SK-N-SH (cell line): ENCODE measurements at regions not wholly inside any gene's neighbourhood (a gene's known extent, or its start where the extent isn't known, plus 50 kb on each side); places are given as distances from the start of the nearest gene placed in this dataset.

ENCODE experiments used
- CTCF ChIA-PET: fragments of 300-600, 350-600 bp; formaldehyde crosslinking; extraction: SDS; loops from one replicate; lab custom pipeline; 2021; lab: Yijun Ruan, JAX
- POLR2A ChIA-PET: fragments of 350-600 bp; sonication (Branson Sonifier 250); formaldehyde crosslinking; extraction: SDS; loops from one replicate; lab custom pipeline; 2020; ENCODE audit warnings: antibody characterized with exemption, inconsistent platforms; lab: Yijun Ruan, JAX
- DNase-seq: peaks from one replicate; pipeline ENCODE4 v3.0.0; 2012
- H2AFZ ChIP-seq: fragments of 200-600 bp; sonication (generic); 2 replicates; pipeline ENCODE4 v1.8.1; 2016; ENCODE audit warnings: antibody characterized with exemption, mild to moderate bottlenecking, low read depth
- H3F3A ChIP-seq: fragments of 200-600 bp; sonication (generic); replicated peaks from 2 replicates; pipeline ENCODE3; 2016; ENCODE audit warnings: antibody characterized with exemption, mild to moderate bottlenecking; ENCODE audit not compliant: insufficient read depth
- H3K27ac ChIP-seq, 2 experiments: fragments of 200-500 bp in 1 of 2; fragments of 200-600 bp in 1 of 2; sonication (Bioruptor generic) in 1 of 2; sonication (generic), shearing (Covaris generic) in 1 of 2; 2 replicates each; pipeline versions ENCODE4 v1.5.1 to v1.6.1; 2014 to 2016; ENCODE audit warnings: low read depth in 2 of 2, inconsistent platforms in 1 of 2, low read length in 1 of 2, mild to moderate bottlenecking in 1 of 2, mixed read lengths in 1 of 2
- H3K27me3 ChIP-seq: fragments of 200-600 bp; sonication (generic), shearing (Covaris generic); 2 replicates; pipeline ENCODE4 v1.6.1; 2016; ENCODE audit warnings: mixed run types; ENCODE audit not compliant: insufficient read depth
- H3K36me3 ChIP-seq, 2 experiments: fragments of 200-500 bp in 1 of 2; fragments of 200-600 bp in 1 of 2; sonication (Bioruptor generic) in 1 of 2; sonication (generic) in 1 of 2; replicated peaks in 1 of 2; 2 replicates each; pipeline versions ENCODE3 to v1.5.1; 2014 to 2016; ENCODE audit warnings: low read length in 1 of 2, mild to moderate bottlenecking in 1 of 2; ENCODE audit not compliant: insufficient read depth in 2 of 2, control insufficient read depth in 1 of 2
- H3K4me1 ChIP-seq, 2 experiments: fragments of 200-500 bp in 1 of 2; fragments of 200-600 bp in 1 of 2; sonication (Bioruptor generic) in 1 of 2; sonication (generic), shearing (Covaris generic) in 1 of 2; 2 replicates each; pipeline versions ENCODE4 v1.5.1 to v1.6.1; 2014 to 2016; ENCODE audit warnings: low read depth in 1 of 2, low read length in 1 of 2, mixed run types in 1 of 2; ENCODE audit not compliant: insufficient read depth in 2 of 2, control insufficient read depth in 1 of 2
- H3K4me2 ChIP-seq: fragments of 200-600 bp; sonication (generic), shearing (Covaris generic); 2 replicates; pipeline ENCODE4 v1.6.1; 2017; ENCODE audit warnings: mixed run types
- H3K4me3 ChIP-seq, 2 experiments: fragments of 200-500 bp in 1 of 2; fragments of 200-600 bp in 1 of 2; sonication (Bioruptor generic) in 1 of 2; sonication (generic), shearing (Covaris generic) in 1 of 2; 2 replicates each; pipeline versions ENCODE4 v1.5.1 to v1.8.1; 2014 to 2016; ENCODE audit warnings: low read depth in 2 of 2, inconsistent platforms in 1 of 2, low read length in 1 of 2, mild to moderate bottlenecking in 1 of 2, mixed read lengths in 1 of 2, moderate library complexity in 1 of 2
- H3K79me2 ChIP-seq: fragments of 200-600 bp; sonication (generic); 2 replicates; pipeline ENCODE4 v1.8.1; 2017; ENCODE audit warnings: mild to moderate bottlenecking; ENCODE audit not compliant: insufficient read depth
- H3K9ac ChIP-seq: fragments of 200-600 bp; sonication (generic); 2 replicates; pipeline ENCODE4 v1.6.1; 2017; ENCODE audit warnings: mixed run types
- H3K9me2 ChIP-seq: fragments of 200-600 bp; sonication (generic); 2 replicates; pipeline ENCODE4 v1.6.1; 2017; ENCODE audit warnings: mixed run types
- H3K9me3 ChIP-seq: fragments of 200-600 bp; sonication (generic); 2 replicates; pipeline ENCODE4 v1.6.1; 2017; ENCODE audit warnings: mixed run types, mild to moderate bottlenecking, moderate library complexity
- H4K20me1 ChIP-seq: fragments of 200-600 bp; sonication (generic); 2 replicates; pipeline ENCODE4 v1.6.1; 2017; ENCODE audit warnings: mild to moderate bottlenecking, mixed run types; ENCODE audit not compliant: insufficient read depth
- CHD2 ChIP-seq: fragments of 150-350 bp; IDR thresholded peaks from 2 replicates; pipeline ENCODE4 v1.6.1; 2018; ENCODE audit warnings: low read length; ENCODE audit not compliant: partially characterized antibody
- ELF1 ChIP-seq: IDR thresholded peaks from 2 replicates; pipeline ENCODE4 v1.4.0; 2012
- EZH2phosphoT487 ChIP-seq: fragments of 200-600 bp; sonication (generic); IDR thresholded peaks from 2 replicates; pipeline ENCODE4 v1.6.1; 2017; ENCODE audit warnings: low read depth, mixed run types, mild to moderate bottlenecking, antibody characterized with exemption, moderate library complexity, borderline replicate concordance
- FOSL2 ChIP-seq: IDR thresholded peaks from 2 replicates; pipeline ENCODE4 v1.4.0; 2012; ENCODE audit warnings: low read depth, mild to moderate bottlenecking, moderate library complexity, borderline replicate concordance
- FOXJ3 ChIP-seq: sonication (generic); formaldehyde crosslinking; IDR thresholded peaks from 2 replicates; pipeline ENCODE4 v1.5.1; 2020; ENCODE audit warnings: mild to moderate bottlenecking, missing genetic modification reagents
- GATA2 ChIP-seq: sonication (generic); formaldehyde crosslinking; IDR thresholded peaks from 2 replicates; pipeline ENCODE4 v1.5.0; 2020; ENCODE audit warnings: mild to moderate bottlenecking, missing genetic modification reagents
- JUND ChIP-seq: IDR thresholded peaks from 2 replicates; pipeline ENCODE4 v1.4.0; 2012
- MEF2A ChIP-seq: IDR thresholded peaks from 2 replicates; pipeline ENCODE4 v1.4.0; 2012; ENCODE audit warnings: low read depth, borderline replicate concordance
- REST ChIP-seq: IDR thresholded peaks from 2 replicates; pipeline ENCODE4 v1.6.1; 2012; ENCODE audit warnings: mild to moderate bottlenecking, low read depth, low read length, moderate library complexity
- RFX5 ChIP-seq: IDR thresholded peaks from 2 replicates; pipeline ENCODE4 v1.6.1; 2012; ENCODE audit warnings: mild to moderate bottlenecking, improper control_type of control experiment, low read length
- SIN3A ChIP-seq: IDR thresholded peaks from 2 replicates; pipeline ENCODE4 v1.6.1; 2012; ENCODE audit warnings: low read depth, mild to moderate bottlenecking, low read length, moderate library complexity, borderline replicate concordance
- TCF12 ChIP-seq: IDR thresholded peaks from 2 replicates; pipeline ENCODE4 v1.4.0; 2012
- YY1 ChIP-seq: IDR thresholded peaks from 2 replicates; pipeline ENCODE4 v1.4.0; 2012; ENCODE audit warnings: low read depth, mild to moderate bottlenecking
- WGBS: methylation state at CpG from one replicate; pipeline ENCODE4 v1.1.6; 2017; ENCODE audit warnings: low lambda C conversion rate; 5-methylcytosine and 5-hydroxymethylcytosine counted together
- TF ChIP-seq, protein P1 (sequence below): IDR thresholded peaks from 2 replicates; pipeline ENCODE4 v1.4.0; 2012; ENCODE audit warnings: low read depth

DNA sequence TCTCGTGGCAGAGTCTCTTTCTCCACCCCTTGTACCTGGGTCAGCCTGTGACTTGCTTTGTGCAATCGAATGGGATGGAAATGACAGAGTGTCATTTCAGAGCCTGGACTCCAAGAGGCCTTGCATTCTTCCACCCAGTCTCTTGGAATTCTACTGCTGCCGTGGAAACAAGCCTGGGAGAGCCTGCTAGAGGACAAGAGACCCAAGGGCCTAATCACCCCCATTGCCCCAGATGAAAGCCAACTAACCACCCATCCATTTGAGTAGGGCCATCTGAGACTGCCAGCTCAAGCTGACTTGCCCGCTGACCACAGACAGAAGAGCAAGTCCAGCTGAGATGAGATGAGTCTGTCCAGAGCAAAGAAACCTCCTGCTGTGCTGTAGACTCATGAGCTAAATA, 201.6 kb downstream of the PTPRU start (continued):
- TF ChIP-seq REST: no peak
- TF ChIP-seq RFX5: no peak
- TF ChIP-seq CHD2: no peak
- no peak for TF ChIP-seq EZH2phosphoT487
- no peak for TF ChIP-seq FOSL2

GRCh38 chr1:29436181-29436785, 200.0 kb downstream of the PTPRU start:
- Histone ChIP-seq H3K4me3 (no peak overlapping the region), H3F3A (no peaks in the 10 kb centered on the region), H3K4me1 (peaks cover 0 to 17% of the 10 kb centered on the region in 2 experiments; a peak in 2 of 4 replicates), H3K27me3 (no peaks in the 10 kb centered on the region), H3K36me3 (no peaks in the 10 kb centered on the region), H4K20me1 (no peaks in the 10 kb centered on the region), H3K4me2 (no peak overlapping the region), H2AFZ (no peak overlapping the region), H3K9ac (no peak overlapping the region), H3K79me2 (no peaks in the 10 kb centered on the region), H3K27ac (no peak overlapping the region), H3K9me2 (no peaks in the 10 kb centered on the region), H3K9me3 (no peaks in the 10 kb centered on the region)
- ChIA-PET CTCF (no interaction called here), POLR2A (no interaction called here)
- DNase-seq: no peak
- 20% methylated on average over 4 of the region's 4 CpGs for WGBS
- TF ChIP-seq MEF2A (no peak), EZH2phosphoT487 (no peak), JUND (no peak), GATA2 (CRISPR knock-in tag) (no peak), SIN3A (no peak), FOXJ3 (CRISPR knock-in tag) (no peak), RFX5 (no peak), YY1 (no peak), ELF1 (no peak), REST (no peak), TCF12 (no peak)
- TF ChIP-seq, protein P1, sequence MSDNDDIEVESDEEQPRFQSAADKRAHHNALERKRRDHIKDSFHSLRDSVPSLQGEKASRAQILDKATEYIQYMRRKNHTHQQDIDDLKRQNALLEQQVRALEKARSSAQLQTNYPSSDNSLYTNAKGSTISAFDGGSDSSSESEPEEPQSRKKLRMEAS: no peak
